SK-N-MC (cell line): ENCODE measurements at regions not wholly inside any gene's neighbourhood (a gene's known extent, or its start where the extent isn't known, plus 50 kb on each side); places are given as distances from the start of the nearest gene placed in this dataset.

Experiments
- EZH2 ChIP-seq: fragments of 200-600 bp; sonication (generic); IDR thresholded peaks from one replicate; pipeline ENCODE4 v1.6.1; 2017; ENCODE audit warnings: antibody characterized with exemption
- FOXP2 ChIP-seq: optimal IDR thresholded peaks from 2 replicates; pipeline ENCODE3; 2011; ENCODE audit warnings: mild to moderate bottlenecking, moderate library complexity; ENCODE audit not compliant: insufficient read depth; ENCODE audit errors: extremely low read length, control extremely low read depth
- POLR2AphosphoS5 ChIP-seq: IDR thresholded peaks from 2 replicates; pipeline ENCODE4 v1.6.1; 2012; ENCODE audit warnings: mild to moderate bottlenecking, low read depth, low read length, borderline replicate concordance

DNA sequence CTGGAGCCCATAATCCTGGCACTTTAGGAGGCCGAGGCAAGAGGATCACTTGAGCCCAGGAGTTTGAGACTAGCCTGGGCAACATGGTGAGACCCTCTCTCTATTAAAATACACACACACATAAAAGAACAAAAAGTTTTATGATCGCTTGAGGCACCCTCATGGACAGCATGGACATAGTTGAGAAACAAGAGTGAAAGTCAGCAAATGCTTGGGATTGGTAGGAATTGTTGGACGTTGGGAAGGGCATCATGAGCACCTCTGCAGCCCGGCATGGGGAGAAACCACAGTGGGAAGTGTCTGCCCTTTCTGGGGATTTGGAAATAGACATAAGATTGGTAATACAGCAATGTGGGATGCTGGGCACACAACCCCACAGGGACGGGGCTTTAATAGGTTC is 231.9 kb upstream of the FOXN3 start:
- TF ChIP-seq POLR2AphosphoS5 (no peak), EZH2 (no peak), FOXP2 (no peak)
